ENCODE measurements at regions not wholly inside any gene's neighbourhood (a gene's known extent, or its start where the extent isn't known, plus 50 kb on each side); places are given as distances from the start of the nearest gene placed in this dataset.

DNA sequence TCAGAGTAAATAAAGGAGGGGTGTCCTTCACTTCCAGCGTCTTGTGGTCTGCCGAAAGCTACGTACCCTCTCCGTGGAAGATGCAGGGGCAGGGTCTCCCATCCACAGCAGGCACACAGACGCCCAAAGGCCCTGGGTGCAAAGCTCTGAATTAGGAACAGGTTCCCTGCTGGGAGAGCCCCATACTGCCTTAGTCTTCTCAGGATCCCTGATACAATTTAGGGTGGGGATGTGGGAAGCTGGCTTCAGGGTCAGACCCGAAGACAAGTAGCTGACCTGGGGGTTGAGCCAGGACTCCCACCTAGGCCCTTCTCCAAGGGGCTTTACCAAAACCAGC is 74.1 kb downstream of the TTLL2 start:
- H3K27ac ChIP-seq: no peak overlapping the region
- no peaks in the 10 kb centered on the region for H3K36me3 ChIP-seq (ENCODE audit: low read depth, missing control alignments)
- H3K27me3 ChIP-seq: no peaks in the 10 kb centered on the region
- intact Hi-C loops (cut with DNase I; ENCODE audit: low total_unique reads): loop anchor here (10.0 kb wide), 1 partner anchor 506 kb away; no protein-coding TSS in a partner anchor
- DNase-seq: no peak
- no peaks in the 10 kb centered on the region for H3K9me3 ChIP-seq
- TF ChIP-seq, protein P1, sequence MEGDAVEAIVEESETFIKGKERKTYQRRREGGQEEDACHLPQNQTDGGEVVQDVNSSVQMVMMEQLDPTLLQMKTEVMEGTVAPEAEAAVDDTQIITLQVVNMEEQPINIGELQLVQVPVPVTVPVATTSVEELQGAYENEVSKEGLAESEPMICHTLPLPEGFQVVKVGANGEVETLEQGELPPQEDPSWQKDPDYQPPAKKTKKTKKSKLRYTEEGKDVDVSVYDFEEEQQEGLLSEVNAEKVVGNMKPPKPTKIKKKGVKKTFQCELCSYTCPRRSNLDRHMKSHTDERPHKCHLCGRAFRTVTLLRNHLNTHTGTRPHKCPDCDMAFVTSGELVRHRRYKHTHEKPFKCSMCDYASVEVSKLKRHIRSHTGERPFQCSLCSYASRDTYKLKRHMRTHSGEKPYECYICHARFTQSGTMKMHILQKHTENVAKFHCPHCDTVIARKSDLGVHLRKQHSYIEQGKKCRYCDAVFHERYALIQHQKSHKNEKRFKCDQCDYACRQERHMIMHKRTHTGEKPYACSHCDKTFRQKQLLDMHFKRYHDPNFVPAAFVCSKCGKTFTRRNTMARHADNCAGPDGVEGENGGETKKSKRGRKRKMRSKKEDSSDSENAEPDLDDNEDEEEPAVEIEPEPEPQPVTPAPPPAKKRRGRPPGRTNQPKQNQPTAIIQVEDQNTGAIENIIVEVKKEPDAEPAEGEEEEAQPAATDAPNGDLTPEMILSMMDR (IDR thresholded peaks at IDR 0.05): no peak
- no peak for TF ChIP-seq POLR2A (IDR thresholded peaks at IDR 0.05)
- H3K4me3 ChIP-seq: no peak overlapping the region
- 73 to 80% methylated on average over 6 of the region's 6 CpGs for WGBS, 2 donors
- no peaks in the 10 kb centered on the region for H3K4me1 ChIP-seq

DNA sequence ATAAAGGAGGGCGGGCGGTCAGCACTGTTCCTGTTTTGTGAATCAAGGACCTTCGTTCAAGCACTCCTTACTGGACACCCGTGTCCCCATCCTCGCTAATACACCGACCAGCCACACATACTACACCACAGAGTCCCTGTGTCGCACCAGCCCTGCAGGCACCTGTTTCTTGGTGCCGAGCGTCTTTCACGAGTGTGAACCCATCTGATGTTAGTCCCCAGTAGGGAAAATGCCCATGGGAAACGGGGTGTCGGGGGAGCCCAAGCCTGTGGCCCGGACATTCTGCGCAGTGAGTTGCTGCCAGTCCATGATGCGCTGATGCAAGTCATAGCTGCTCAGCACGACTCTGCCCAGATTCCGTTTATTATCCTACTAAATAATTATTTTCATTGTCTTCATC is 74.7 kb downstream of the TTLL2 start:
- Histone ChIP-seq H3K27ac (no peak overlapping the region), H3K9me3 (no peaks in the 10 kb centered on the region), H3K4me1 (no peaks in the 10 kb centered on the region), H3K27me3 (no peaks in the 10 kb centered on the region), H3K36me3 (ENCODE audit: low read depth, missing control alignments) (no peaks in the 10 kb centered on the region), H3K4me3 (no peak overlapping the region)
- 80 to 97% methylated on average over 17 of the region's 17 CpGs for WGBS, 2 donors
- intact Hi-C loops (cut with DNase I; ENCODE audit: low total_unique reads): loop anchor here (10.0 kb wide), 1 partner anchor 505 kb away; no protein-coding TSS in a partner anchor
- DNase-seq: no peak
- TF ChIP-seq, protein P1 (IDR thresholded peaks at IDR 0.05): no peak
- no peak for TF ChIP-seq POLR2A (IDR thresholded peaks at IDR 0.05)

DNA sequence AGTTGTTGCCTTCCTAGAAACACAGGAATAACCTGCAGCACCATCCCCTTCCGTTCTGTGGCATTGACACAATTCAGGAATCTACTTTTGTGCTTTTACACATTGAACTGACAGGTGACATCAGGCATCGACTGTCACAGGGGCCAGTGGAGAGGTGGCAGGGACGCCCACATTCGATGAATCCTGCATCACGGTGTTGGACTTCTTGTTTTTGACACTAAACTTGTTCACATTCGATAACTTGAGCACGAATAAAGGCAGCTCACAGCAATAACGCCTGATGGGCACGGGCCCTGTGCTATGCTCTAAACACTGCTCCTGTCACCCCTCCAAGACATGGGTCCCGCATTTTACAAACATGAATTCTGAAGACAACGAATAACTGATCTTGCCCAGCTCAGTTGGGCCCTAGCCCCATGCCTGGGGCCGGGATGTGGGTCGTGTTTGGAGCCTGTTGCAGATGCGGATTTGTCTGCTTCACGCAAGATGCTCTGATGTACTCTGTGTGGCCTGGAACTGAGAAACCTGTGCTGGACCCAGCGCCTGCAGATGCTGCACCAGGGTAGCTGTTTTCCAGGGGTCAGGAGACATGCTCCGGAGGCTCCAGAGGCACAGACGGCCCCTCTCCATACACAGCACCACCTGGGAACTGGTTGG is 75.7 kb downstream of the TTLL2 start:
- no peak for TF ChIP-seq POLR2A (IDR thresholded peaks at IDR 0.05)
- TF ChIP-seq, protein P1 (IDR thresholded peaks at IDR 0.05): no peak
- Histone ChIP-seq H3K4me1 (no peaks in the 10 kb centered on the region), H3K27ac (no peak overlapping the region), H3K9me3 (no peaks in the 10 kb centered on the region), H3K27me3 (no peaks in the 10 kb centered on the region), H3K4me3 (no peak overlapping the region), H3K36me3 (ENCODE audit: low read depth, missing control alignments) (no peaks in the 10 kb centered on the region)
- DNase-seq: no peak
- WGBS, 2 donors: 92 to 93% methylated on average over 18 of the region's 18 CpGs
- intact Hi-C loops (cut with DNase I; ENCODE audit: low total_unique reads): no loop called here

DNA sequence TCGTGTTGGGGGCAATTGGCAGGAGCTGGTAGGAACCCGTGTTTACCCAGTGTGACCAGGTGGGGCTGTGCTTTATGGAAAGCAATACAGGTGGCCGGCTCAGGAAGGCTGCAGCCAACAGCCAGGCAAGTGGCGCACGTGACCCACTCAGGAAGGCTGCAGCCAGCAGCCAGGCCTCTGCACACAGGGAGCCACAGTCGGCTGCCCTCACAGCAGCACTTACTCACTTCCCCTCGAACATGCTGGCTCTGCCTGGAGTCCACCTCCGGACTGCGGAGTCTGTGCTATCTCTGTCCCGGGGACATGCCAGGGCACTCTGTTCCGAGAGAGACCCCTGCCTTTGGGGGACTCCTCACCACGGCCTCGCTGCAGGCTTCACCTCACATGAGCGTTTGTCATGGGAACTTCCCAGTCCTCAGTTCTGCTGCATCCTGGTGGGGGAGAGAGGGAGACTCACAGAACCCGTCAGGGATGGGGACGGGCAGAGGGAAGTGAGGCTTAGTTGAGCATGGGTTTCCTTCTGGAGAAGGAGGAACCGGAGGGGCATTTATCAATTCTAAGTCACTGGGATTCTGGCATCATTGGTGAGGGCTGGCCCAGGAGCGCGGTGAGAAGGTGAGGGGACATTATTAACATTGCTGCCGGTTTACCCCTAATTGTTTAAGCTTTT is 76.8 kb downstream of the TTLL2 start:
- 68 to 88% methylated on average over 8 to 20 of the region's 20 CpGs for WGBS, 2 donors
- Histone ChIP-seq H3K4me3 (no peak overlapping the region), H3K27me3 (no peaks in the 10 kb centered on the region), H3K4me1 (no peaks in the 10 kb centered on the region), H3K27ac (no peak overlapping the region), H3K9me3 (no peaks in the 10 kb centered on the region), H3K36me3 (ENCODE audit: low read depth, missing control alignments) (no peaks in the 10 kb centered on the region)
- intact Hi-C loops (cut with DNase I; ENCODE audit: low total_unique reads): no loop called here
- no peak for TF ChIP-seq POLR2A (IDR thresholded peaks at IDR 0.05)
- TF ChIP-seq, protein P1 (IDR thresholded peaks at IDR 0.05): no peak
- no peak for DNase-seq
